Neural cell (in vitro differentiated cells): ENCODE measurements at regions not wholly inside any gene's neighbourhood (a gene's known extent, or its start where the extent isn't known, plus 50 kb on each side); places are given as distances from the start of the nearest gene placed in this dataset.

Experiments
- CTCF ChIP-seq: fragments of 450-650 bp; IDR thresholded peaks from 2 replicates; pipeline ENCODE4 v1.5.1; 2014; ENCODE audit warnings: antibody characterized with exemption, mild to moderate bottlenecking, moderate library complexity; ENCODE audit not compliant: poor library complexity, severe bottlenecking
- EP300 ChIP-seq: fragments of 450-650 bp; conservative IDR thresholded peaks from 2 replicates; pipeline ENCODE4 v1.6.1; 2014; ENCODE audit warnings: antibody characterized with exemption, mild to moderate bottlenecking, moderate library complexity; ENCODE audit not compliant: poor library complexity, severe bottlenecking
- EZH2 ChIP-seq: fragments of 200-600, 300-800 bp; shearing (Covaris generic), sonication (generic); IDR thresholded peaks from 2 replicates; pipeline ENCODE4 v1.6.1; 2014; ENCODE audit warnings: antibody characterized with exemption, low read length, borderline replicate concordance, mild to moderate bottlenecking; ENCODE audit not compliant: insufficient read depth, poor library complexity, severe bottlenecking
- MXI1 ChIP-seq: fragments of 450-650 bp; conservative IDR thresholded peaks from 2 replicates; pipeline ENCODE4 v1.6.1; 2014; ENCODE audit warnings: antibody characterized with exemption, mild to moderate bottlenecking; ENCODE audit not compliant: poor library complexity, severe bottlenecking
- POLR2AphosphoS5 ChIP-seq: IDR thresholded peaks from 2 replicates; pipeline ENCODE4 v1.6.1; 2012
- RAD21 ChIP-seq: fragments of 450-650 bp; conservative IDR thresholded peaks from 2 replicates; pipeline ENCODE4 v1.6.1; 2014; ENCODE audit warnings: antibody characterized with exemption, mild to moderate bottlenecking, moderate library complexity
- REST ChIP-seq: IDR thresholded peaks from 2 replicates; pipeline ENCODE4 v1.6.1; 2012; ENCODE audit warnings: borderline replicate concordance

DNA sequence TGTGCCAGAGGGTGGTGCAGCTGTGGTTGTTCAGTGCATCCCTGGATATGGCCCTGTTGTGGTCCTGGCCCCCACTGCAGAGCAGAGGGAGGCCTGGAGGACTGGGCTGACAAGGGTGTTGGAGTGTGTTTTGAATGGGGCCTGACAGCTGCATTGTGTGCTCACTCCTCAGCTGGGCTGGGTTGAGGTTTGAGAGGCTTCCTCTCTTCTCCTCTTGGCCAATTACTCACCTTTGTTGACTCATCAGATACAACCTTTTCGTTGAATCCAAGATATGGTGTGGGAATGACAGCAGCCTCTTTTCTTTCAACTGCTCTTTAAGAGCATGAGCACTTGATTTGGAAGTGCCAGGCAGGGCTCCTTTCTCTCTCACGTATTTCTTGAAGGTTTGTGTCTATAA, 228.5 kb upstream of the COBL start:
- no peak for TF ChIP-seq POLR2AphosphoS5
- TF ChIP-seq RAD21, result no peak
- no peak for TF ChIP-seq REST
- no peak for TF ChIP-seq CTCF
- no peak for TF ChIP-seq EZH2
- TF ChIP-seq EP300, result no peak
- no peak for TF ChIP-seq MXI1
